GM12878 (cell line): ENCODE measurements at regions not wholly inside any gene's neighbourhood (a gene's known extent, or its start where the extent isn't known, plus 50 kb on each side); places are given as distances from the start of the nearest gene placed in this dataset.

Experiments used
- ATAC-seq: fragments of 200-7000 bp; cut with Tn5 transposase; 3 replicates; pipeline ENCODE4 v1.9.1; 2020; ENCODE audit warnings: mild to moderate bottlenecking, moderate library complexity
- BruUV-seq: library from RNA; stranded (reverse); fragments of 400-500 nt; replicated peaks from 2 replicates; lab custom pipeline; 2021; lab: Mats Ljungman, UMichigan
- CTCF ChIA-PET: fragments of 300-600 bp; sonication (Branson Sonifier 250); formaldehyde crosslinking; extraction: SDS; loops from one replicate; lab custom pipeline; 2021; ENCODE audit warnings: inconsistent platforms; lab: Yijun Ruan, JAX
- POLR2A ChIA-PET: fragments of 350-600 bp; formaldehyde crosslinking; extraction: SDS; loops from one replicate; lab custom pipeline; 2021; ENCODE audit warnings: inconsistent platforms; lab: Charles Lee
- RAD21 ChIA-PET: fragments of 300-600 bp; sonication (Branson Sonifier 250); formaldehyde crosslinking; loops from one replicate; lab custom pipeline; 2023; ENCODE audit warnings: antibody characterized with exemption; ENCODE audit not compliant: unreplicated experiment; lab: Charles Lee
- SMC1A ChIA-PET: fragments of 300-600 bp; sonication (Branson Sonifier 250); formaldehyde crosslinking; loops from one replicate; lab custom pipeline; 2023; ENCODE audit not compliant: unreplicated experiment, uncharacterized antibody; lab: Charles Lee
- DNase-seq: peaks from one replicate; pipeline ENCODE4 v3.0.0-alpha.2; 2011; ENCODE audit warnings: low read depth, low spot score
- FAIRE-seq: peaks from 3 replicates; lab custom pipeline; 2011; peaks lifted over from hg19 to GRCh38; lab: Jason Lieb, UNC
- H2AFZ ChIP-seq: 2 replicates; pipeline ENCODE4 v1.6.0; 2011; ENCODE audit warnings: low read depth, low read length, control low read depth; ENCODE audit not compliant: control insufficient read depth
- H3K27ac ChIP-seq: 2 replicates; pipeline ENCODE4 v1.5.1; 2011; ENCODE audit warnings: control low read depth; ENCODE audit not compliant: control insufficient read depth, insufficient read depth
- H3K27me3 ChIP-seq, 2 experiments: replicated peaks in 1 of 2; 2 replicates each; pipeline versions ENCODE4 v1.6.0 to v1.6.1; 2011; ENCODE audit warnings: low read length in 1 of 2; ENCODE audit not compliant: control insufficient read depth in 2 of 2, insufficient read depth in 2 of 2
- H3K36me3 ChIP-seq, 2 experiments: 2 replicates each; pipeline ENCODE4 v1.5.1; 2011; ENCODE audit warnings: low read length in 1 of 2; ENCODE audit not compliant: control insufficient read depth in 2 of 2, insufficient read depth in 2 of 2
- H3K4me1 ChIP-seq: 2 replicates; pipeline ENCODE4 v1.6.1; 2011; ENCODE audit warnings: mild to moderate bottlenecking, low read length, moderate library complexity, mixed read lengths; ENCODE audit not compliant: control insufficient read depth, insufficient read depth
- H3K4me2 ChIP-seq: 2 replicates; pipeline ENCODE4 v1.6.0; 2011; ENCODE audit warnings: control low read depth; ENCODE audit not compliant: control insufficient read depth, insufficient read depth
- H3K4me3 ChIP-seq: fragments of 200-600 bp; sonication (generic); 2 replicates; pipeline ENCODE4 v1.5.1; 2016
- H3K79me2 ChIP-seq: 2 replicates; pipeline ENCODE4 v1.6.0; 2011; ENCODE audit warnings: low read length; ENCODE audit not compliant: control insufficient read depth, insufficient read depth
- H3K9ac ChIP-seq: 2 replicates; pipeline ENCODE4 v1.8.0; 2011; ENCODE audit warnings: low read length, control low read depth, mixed read lengths; ENCODE audit not compliant: control insufficient read depth, insufficient read depth
- H3K9me3 ChIP-seq: replicated peaks from 3 replicates; pipeline ENCODE4 v1.5.1; 2011; ENCODE audit warnings: mild to moderate bottlenecking, low read length; ENCODE audit not compliant: control insufficient read depth, insufficient read depth
- H4K20me1 ChIP-seq: 2 replicates; pipeline ENCODE4 v1.6.0; 2011; ENCODE audit not compliant: control insufficient read depth, insufficient read depth
- ASH2L ChIP-seq: fragments of 300-600, 200-600 bp; sonication (generic); IDR thresholded peaks from 2 replicates; pipeline ENCODE4 v1.6.1; 2017; ENCODE audit warnings: low read depth, mild to moderate bottlenecking, borderline replicate concordance
- CEBPB ChIP-seq, 2 experiments: fragments of 150-350 bp in 1 of 2; IDR thresholded peaks; 2 replicates each; pipeline ENCODE4 v1.6.1; 2012 to 2014; ENCODE audit warnings: low read depth in 2 of 2, low read length in 2 of 2, borderline replicate concordance in 1 of 2, inconsistent platforms in 1 of 2
- CHD4 ChIP-seq: fragments of 200-600 bp; sonication (generic); IDR thresholded peaks from 2 replicates; pipeline ENCODE4 v1.6.1; 2016; ENCODE audit warnings: mild to moderate bottlenecking
- CREB1 ChIP-seq: IDR thresholded peaks from 2 replicates; pipeline ENCODE4 v1.6.1; 2012; ENCODE audit warnings: low read depth, mild to moderate bottlenecking, inconsistent platforms
- MYB ChIP-seq: fragments of 150-350 bp; IDR thresholded peaks from 2 replicates; pipeline ENCODE4 v1.6.1; 2014; ENCODE audit warnings: mild to moderate bottlenecking, low read depth, low read length, borderline replicate concordance
- NR2F1 ChIP-seq: fragments of 450-650 bp; conservative IDR thresholded peaks from 2 replicates; pipeline ENCODE4 v1.6.1; 2017; ENCODE audit warnings: mild to moderate bottlenecking
- PML ChIP-seq: IDR thresholded peaks from 2 replicates; pipeline ENCODE4 v1.6.1; 2012; ENCODE audit warnings: low read length, inconsistent platforms
- RAD21 ChIP-seq: IDR thresholded peaks from 2 replicates; pipeline ENCODE4 v1.6.1; 2011; ENCODE audit warnings: mild to moderate bottlenecking, low read depth, low read length, moderate library complexity; ENCODE audit not compliant: insufficient read depth
- SMAD1 ChIP-seq: fragments of 450-650 bp; IDR thresholded peaks from 2 replicates; pipeline ENCODE4 v1.6.1; 2018; ENCODE audit warnings: mild to moderate bottlenecking, low read depth; ENCODE audit not compliant: partially characterized antibody
- SMAD5 ChIP-seq: IDR thresholded peaks from 2 replicates; pipeline ENCODE4 v1.6.1; 2016; ENCODE audit warnings: antibody characterized with exemption, low read depth
- SREBF1 ChIP-seq: IDR thresholded peaks from 2 replicates; pipeline ENCODE4 v1.6.1; 2012; ENCODE audit warnings: mild to moderate bottlenecking, low read length
- TCF3 ChIP-seq: IDR thresholded peaks from 2 replicates; pipeline ENCODE4 v1.6.1; 2012; ENCODE audit warnings: low read depth, mild to moderate bottlenecking, low read length, borderline replicate concordance; ENCODE audit not compliant: insufficient read depth
- WGBS: methylation state at CpG from one replicate; pipeline ENCODE4 v1.1.6; 2016; ENCODE audit warnings: low lambda C conversion rate; ENCODE audit not compliant: insufficient replicate concordance, insufficient coverage; ENCODE audit errors: missing lambda C conversion rate; 5-methylcytosine and 5-hydroxymethylcytosine counted together
- in situ Hi-C: fragments of 300-500 bp; cut with MboI; formaldehyde crosslinking; loops from 9 replicates; pipeline ENCODE4 v1.14.3; 2018; ENCODE audit warnings: mixed read lengths
- intact Hi-C: fragments of 100-400 bp; cut with micrococcal nuclease; formaldehyde crosslinking; loops from one replicate; pipeline ENCODE4 v1.14.2; 2022; ENCODE audit not compliant: unreplicated experiment
- TF ChIP-seq, protein P1 (sequence below): fragments of 450-650 bp; IDR thresholded peaks from 2 replicates; pipeline ENCODE4 v1.6.1; 2016; ENCODE audit warnings: mild to moderate bottlenecking
- TF ChIP-seq, protein P2 (sequence below): fragments of 450-650 bp; IDR thresholded peaks from 2 replicates; pipeline ENCODE4 v1.6.1; 2017; ENCODE audit warnings: mild to moderate bottlenecking, moderate library complexity
- TF ChIP-seq, protein P3 (sequence below): IDR thresholded peaks from 2 replicates; pipeline ENCODE4 v1.6.1; 2011; ENCODE audit warnings: borderline replicate concordance, low read depth, mild to moderate bottlenecking, moderate library complexity, low read length; ENCODE audit not compliant: insufficient read depth, poor library complexity, severe bottlenecking
- TF ChIP-seq, protein P4 (sequence below): IDR thresholded peaks from 2 replicates; pipeline ENCODE4 v1.6.1; 2012; ENCODE audit warnings: low read depth, low read length, improper control_type of control experiment

- H3K79me2 ChIP-seq: no peaks in the 10 kb centered on the region
- no peaks in the 10 kb centered on the region for H3K36me3 ChIP-seq
- no peak for DNase-seq
- CTCF ChIA-PET: no interaction called here
- H3K27ac ChIP-seq: no peak overlapping the region
- SMC1A ChIA-PET: no interaction called here
- BruUV-seq: no TSS peak
- no peak overlapping the region for H2AFZ ChIP-seq
- WGBS: 31% methylated on average over 16 of the region's 16 CpGs
- RAD21 ChIA-PET: no interaction called here
- in situ Hi-C loops (no loop called here), intact Hi-C loops (no loop called here)
- H3K4me3 ChIP-seq: no peak overlapping the region
- H3K27me3 ChIP-seq: peaks cover 0 to 2% of the 10 kb centered on the region in 2 experiments; a peak in 2 of 4 replicates
- H3K4me2 ChIP-seq: no peak overlapping the region
- no peak for FAIRE-seq
- no peak for ATAC-seq
- H3K9ac ChIP-seq: no peak overlapping the region
- H3K9me3 ChIP-seq: no peaks in the 10 kb centered on the region
- no peaks in the 10 kb centered on the region for H3K4me1 ChIP-seq
- POLR2A ChIA-PET: no interaction called here
- no peaks in the 10 kb centered on the region for H4K20me1 ChIP-seq
- TF ChIP-seq CEBPB (IDR thresholded peaks at IDR 0.05; ENCODE audit: borderline replicate concordance in 1 of 2, low read depth in 2 of 2, low read length in 2 of 2) (no peak), CREB1 (no peak), NR2F1 (no peak), CHD4 (no peak), SMAD5 (no peak), MYB (no peak), TCF3 (no peak), PML (no peak), ASH2L (no peak), RAD21 (no peak), SREBF1 (no peak), SMAD1 (no peak)
- TF ChIP-seq, protein P1, sequence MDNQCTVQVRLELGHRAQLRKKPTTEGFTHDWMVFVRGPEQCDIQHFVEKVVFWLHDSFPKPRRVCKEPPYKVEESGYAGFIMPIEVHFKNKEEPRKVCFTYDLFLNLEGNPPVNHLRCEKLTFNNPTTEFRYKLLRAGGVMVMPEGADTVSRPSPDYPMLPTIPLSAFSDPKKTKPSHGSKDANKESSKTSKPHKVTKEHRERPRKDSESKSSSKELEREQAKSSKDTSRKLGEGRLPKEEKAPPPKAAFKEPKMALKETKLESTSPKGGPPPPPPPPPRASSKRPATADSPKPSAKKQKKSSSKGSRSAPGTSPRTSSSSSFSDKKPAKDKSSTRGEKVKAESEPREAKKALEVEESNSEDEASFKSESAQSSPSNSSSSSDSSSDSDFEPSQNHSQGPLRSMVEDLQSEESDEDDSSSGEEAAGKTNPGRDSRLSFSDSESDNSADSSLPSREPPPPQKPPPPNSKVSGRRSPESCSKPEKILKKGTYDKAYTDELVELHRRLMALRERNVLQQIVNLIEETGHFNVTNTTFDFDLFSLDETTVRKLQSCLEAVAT: no peak
- TF ChIP-seq, protein P2, sequence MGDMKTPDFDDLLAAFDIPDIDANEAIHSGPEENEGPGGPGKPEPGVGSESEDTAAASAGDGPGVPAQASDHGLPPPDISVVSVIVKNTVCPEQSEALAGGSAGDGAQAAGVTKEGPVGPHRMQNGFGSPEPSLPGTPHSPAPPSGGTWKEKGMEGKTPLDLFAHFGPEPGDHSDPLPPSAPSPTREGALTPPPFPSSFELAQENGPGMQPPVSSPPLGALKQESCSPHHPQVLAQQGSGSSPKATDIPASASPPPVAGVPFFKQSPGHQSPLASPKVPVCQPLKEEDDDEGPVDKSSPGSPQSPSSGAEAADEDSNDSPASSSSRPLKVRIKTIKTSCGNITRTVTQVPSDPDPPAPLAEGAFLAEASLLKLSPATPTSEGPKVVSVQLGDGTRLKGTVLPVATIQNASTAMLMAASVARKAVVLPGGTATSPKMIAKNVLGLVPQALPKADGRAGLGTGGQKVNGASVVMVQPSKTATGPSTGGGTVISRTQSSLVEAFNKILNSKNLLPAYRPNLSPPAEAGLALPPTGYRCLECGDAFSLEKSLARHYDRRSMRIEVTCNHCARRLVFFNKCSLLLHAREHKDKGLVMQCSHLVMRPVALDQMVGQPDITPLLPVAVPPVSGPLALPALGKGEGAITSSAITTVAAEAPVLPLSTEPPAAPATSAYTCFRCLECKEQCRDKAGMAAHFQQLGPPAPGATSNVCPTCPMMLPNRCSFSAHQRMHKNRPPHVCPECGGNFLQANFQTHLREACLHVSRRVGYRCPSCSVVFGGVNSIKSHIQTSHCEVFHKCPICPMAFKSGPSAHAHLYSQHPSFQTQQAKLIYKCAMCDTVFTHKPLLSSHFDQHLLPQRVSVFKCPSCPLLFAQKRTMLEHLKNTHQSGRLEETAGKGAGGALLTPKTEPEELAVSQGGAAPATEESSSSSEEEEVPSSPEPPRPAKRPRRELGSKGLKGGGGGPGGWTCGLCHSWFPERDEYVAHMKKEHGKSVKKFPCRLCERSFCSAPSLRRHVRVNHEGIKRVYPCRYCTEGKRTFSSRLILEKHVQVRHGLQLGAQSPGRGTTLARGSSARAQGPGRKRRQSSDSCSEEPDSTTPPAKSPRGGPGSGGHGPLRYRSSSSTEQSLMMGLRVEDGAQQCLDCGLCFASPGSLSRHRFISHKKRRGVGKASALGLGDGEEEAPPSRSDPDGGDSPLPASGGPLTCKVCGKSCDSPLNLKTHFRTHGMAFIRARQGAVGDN: no peak
- TF ChIP-seq, protein P3, sequence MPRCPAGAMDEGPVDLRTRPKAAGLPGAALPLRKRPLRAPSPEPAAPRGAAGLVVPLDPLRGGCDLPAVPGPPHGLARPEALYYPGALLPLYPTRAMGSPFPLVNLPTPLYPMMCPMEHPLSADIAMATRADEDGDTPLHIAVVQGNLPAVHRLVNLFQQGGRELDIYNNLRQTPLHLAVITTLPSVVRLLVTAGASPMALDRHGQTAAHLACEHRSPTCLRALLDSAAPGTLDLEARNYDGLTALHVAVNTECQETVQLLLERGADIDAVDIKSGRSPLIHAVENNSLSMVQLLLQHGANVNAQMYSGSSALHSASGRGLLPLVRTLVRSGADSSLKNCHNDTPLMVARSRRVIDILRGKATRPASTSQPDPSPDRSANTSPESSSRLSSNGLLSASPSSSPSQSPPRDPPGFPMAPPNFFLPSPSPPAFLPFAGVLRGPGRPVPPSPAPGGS: no peak
- TF ChIP-seq, protein P4, sequence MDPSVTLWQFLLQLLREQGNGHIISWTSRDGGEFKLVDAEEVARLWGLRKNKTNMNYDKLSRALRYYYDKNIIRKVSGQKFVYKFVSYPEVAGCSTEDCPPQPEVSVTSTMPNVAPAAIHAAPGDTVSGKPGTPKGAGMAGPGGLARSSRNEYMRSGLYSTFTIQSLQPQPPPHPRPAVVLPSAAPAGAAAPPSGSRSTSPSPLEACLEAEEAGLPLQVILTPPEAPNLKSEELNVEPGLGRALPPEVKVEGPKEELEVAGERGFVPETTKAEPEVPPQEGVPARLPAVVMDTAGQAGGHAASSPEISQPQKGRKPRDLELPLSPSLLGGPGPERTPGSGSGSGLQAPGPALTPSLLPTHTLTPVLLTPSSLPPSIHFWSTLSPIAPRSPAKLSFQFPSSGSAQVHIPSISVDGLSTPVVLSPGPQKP: no peak
These were observed 298.3 kb upstream of the ZMIZ1 start for GRCh38 chr10:78770167-78771090.
